ENCODE measurements at regions not wholly inside any gene's neighbourhood (a gene's known extent, or its start where the extent isn't known, plus 50 kb on each side); places are given as distances from the start of the nearest gene placed in this dataset.

- no peak for DNase-seq
Observed at GRCh38 chr15:47493357-47494247, 223.7 kb upstream of the SEMA6D start.

- no peak for DNase-seq
Observed at GRCh38 chr15:47496343-47497185, 220.7 kb upstream of the SEMA6D start.

DNA sequence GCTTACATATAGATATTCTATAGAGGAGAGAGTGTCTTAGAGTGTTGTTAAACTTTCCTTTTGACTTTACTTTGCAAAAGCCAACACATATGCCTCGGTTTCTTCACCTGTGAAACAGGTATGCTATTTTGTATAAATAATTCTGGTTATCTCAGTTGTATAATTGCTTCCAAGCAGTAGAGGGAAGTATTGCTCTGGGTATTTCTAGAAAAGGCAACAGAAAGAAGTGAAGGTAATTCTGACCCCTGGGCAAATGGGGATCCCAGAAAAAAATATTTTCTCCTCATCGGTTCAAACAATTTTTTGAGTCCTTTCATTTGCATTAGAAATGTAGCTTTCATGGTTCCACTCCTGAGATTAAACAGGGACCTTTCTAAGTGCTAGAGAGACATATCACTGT, 216.5 kb upstream of the SEMA6D start:
- DNase-seq: no peak

- DNase-seq: no peak
Observed at GRCh38 chr15:47502041-47502440, 215.3 kb upstream of the SEMA6D start.

DNA sequence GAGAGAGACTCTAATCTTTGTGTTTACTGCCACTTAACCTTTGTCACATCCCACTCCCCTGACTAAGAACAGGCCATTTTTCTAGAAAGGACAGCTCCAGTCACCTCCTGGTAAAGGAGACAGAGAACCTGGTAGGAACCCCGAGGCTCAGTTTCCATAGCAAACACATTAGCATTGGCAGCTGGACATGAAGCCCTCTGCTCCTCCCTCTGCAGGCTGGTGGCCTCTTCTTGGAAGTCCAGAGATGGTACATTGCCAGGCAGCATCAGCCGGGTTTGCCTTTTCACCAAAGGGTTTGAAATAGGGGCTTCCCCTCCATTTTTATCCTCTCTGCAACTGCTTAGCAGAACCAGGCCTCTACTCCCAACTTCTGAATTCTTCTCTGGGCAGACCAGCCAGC, 213.4 kb upstream of the SEMA6D start:
- DNase-seq: no peak

DNA sequence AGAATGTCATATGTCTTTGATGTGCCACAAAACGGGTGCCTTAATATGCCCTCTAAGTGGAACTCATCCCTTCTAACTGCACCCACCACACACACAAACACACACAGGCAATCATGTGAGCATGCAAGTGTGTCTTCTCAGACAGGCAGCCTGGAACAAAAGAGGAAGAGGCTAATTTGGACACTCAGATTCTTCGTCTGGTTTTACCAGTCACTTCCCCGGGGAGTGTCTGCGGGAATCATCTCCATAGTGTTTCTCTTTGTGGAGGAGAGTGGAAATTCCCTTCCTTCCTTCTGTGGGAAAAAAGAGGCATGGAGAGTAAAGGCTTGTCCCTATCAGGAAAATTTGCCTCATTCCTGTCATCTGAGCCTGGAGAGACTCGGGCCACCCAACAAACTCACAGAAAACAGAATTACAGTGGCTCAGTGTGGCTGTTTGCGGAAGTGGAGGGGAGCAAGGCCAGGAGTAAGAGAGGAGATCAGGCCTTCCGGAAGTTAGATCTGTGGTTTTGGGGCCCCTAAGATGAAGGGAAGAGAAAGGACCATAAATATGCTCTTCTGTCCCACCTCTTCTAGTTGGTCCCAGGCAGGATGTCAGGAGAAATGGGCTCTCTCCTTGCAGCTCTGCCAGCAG, 212.6 kb upstream of the SEMA6D start:
- no peak for DNase-seq

DNA sequence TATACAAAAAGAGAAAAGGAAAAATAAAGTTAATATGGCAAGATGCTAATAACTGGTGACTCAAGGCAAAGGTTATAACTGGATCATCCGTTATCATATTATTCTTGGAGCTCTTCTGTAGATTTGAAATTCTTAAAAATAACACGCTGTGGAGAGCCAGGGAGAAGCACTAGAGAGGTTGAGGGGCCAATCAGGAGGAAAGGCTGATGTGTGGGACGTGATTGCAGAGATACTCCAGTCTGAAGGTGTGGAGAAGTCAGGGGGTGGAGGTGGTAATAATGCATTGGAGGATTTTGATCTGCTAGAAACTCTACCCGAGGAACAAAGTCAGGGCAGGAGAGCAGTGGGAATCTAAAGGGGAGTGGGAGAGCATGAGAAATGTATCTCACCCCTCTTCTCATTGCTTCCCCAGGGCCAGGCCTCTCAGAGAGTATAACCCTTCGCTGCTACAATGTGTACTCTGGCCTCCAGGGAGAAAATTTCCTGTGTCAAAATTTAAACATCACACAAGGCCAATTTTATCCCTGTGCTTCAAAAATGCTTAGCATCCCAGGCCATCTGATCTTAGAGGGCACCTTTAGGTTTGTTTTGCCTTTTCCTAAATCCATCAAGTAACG, 211.5 kb upstream of the SEMA6D start:
- no peak for DNase-seq

DNA sequence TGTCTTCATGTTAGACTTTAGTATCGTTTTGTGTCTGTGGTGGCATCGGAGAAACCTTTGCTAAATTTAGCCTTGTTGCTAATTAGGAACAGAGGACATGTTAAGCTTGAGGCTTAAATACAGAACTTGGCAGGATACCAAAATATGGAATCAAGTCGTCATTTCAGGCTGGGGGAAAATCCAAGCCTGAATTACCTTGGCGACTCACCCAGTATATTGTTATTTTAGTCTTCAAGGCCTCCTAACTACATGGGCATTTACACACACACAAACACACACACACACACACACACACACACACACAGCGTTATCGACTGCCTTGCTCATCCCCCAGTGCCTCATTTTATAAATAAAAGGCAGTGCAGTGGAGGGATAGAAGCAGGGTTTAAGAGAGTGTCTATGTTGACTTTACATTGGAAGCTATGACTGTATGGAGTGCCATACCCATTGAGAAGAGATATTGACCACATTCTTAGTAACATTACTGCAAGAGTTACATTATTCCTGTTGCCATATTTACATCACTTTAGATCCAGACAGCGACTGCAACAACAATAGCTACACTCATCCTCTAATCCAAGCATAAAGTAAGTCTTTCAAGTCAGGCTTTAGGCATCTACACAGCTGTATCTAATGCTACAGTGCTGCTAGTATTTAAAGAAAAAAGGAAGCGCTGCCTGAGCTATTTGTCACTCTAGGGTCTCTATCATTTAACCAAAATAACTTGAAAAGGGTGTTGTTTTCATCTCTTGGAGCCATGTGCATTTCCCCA, 210.8 kb upstream of the SEMA6D start:
- DNase-seq: peak; percentile 79

GRCh38 chr15:47507221-47507985, 209.9 kb upstream of the SEMA6D start:
- DNase-seq: no peak

DNA sequence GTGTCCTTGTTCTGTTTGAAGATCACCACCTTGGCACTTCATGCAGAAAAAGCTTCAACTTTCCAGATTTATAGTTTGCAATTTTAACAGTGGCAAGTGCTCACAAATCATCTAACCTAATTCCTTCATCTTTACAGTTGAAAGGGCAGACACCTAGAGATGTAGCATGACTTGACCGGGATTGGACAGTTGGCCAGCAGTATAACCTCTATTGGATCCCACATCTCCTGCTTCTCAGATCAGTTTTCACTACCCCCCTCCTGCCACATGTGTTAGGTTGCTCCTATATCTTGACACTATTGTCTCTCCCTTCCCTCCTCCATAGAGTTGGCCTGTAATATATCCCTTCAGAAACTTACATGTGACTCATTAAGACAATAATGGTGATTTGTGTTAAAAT, 206.0 kb upstream of the SEMA6D start:
- DNase-seq: no peak

GRCh38 chr15:47513471-47513870, 203.8 kb upstream of the SEMA6D start:
- DNase-seq: no peak

- peak; percentile 81 for DNase-seq
Observed at GRCh38 chr15:47514200-47514652, 203.1 kb upstream of the SEMA6D start.

- DNase-seq: peak; percentile 36
Observed at GRCh38 chr15:47516558-47516957, 200.7 kb upstream of the SEMA6D start.

DNA sequence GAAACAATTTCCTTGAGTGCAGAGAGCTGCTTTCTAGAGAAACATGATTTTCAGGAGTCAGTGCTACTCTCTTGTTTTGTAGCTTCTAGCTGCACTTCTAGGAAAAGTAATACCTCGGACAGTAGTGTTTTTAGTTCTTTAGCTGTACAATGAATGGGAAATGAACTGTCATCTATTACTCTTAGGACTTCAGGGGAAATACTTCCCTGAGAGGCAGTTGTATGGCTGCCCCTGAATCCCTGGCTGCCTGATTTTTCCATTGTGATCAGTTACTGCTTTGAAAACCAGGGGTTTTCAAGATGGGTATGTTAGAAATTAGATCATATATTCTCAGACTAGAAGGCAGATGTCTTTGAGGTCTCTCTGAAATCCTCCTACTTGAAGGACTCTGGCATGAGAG, 200.3 kb upstream of the SEMA6D start:
- DNase-seq: no peak

GRCh38 chr15:47517737-47518136, 199.6 kb upstream of the SEMA6D start:
- DNase-seq: no peak

DNA sequence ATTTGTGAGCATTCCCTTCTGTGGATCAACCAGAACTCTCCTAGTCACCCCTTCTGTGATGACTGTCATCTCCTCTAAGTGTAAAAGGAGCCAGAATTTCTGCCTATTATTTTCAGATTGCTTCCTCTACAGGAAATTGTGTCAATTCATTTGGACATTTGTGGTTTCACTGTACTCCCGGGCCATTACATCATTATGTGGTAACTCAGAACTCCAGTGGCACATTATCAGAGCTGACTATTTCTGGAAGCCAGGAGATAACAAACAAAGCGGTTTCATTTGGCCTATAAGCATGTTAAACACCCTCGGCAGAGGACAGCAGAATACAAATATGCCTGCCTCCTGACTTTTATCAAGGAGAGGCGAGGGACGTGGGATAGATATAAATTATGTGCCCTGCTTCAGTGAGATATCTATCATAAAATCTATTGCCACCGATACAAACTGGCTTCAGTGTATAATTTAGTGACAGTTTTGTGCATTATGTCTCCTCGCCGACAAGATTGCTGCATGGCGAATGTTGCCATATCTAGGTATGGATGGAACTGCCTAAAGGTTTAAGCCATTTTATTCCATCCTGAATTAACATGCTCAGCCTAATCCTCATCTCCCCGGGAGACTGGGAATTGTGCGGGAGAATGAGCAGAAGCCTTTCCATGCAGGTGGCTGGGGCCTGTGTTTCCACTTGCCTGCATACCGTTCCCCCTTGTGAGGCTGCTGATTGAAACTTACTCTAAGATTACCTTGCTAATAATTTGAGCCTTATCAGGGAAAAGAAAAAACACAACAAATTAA, 193.4 kb upstream of the SEMA6D start:
- DNase-seq: peak; percentile 50

DNA sequence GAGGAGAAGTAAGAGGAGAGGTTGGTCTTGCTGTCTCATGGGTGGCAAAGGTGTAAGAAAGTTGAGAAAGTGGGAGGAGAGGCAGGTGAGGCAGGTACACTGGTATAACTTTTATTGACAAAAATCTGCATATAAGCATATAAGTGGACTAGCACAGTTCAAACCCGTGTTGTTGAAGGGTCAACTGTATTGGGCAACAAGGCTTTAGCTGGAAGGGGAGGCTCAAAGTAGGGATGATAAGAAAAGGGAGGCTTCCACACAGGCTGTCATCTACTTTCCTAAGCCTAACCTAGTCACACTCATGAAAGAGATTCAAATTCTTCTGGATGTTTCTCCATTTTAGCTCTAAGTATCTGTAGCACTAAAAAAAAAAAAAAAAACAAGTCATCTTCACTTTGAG, 188.1 kb upstream of the SEMA6D start:
- DNase-seq: no peak

- no peak for DNase-seq
Observed at GRCh38 chr15:47534673-47535072, 182.6 kb upstream of the SEMA6D start.

DNA sequence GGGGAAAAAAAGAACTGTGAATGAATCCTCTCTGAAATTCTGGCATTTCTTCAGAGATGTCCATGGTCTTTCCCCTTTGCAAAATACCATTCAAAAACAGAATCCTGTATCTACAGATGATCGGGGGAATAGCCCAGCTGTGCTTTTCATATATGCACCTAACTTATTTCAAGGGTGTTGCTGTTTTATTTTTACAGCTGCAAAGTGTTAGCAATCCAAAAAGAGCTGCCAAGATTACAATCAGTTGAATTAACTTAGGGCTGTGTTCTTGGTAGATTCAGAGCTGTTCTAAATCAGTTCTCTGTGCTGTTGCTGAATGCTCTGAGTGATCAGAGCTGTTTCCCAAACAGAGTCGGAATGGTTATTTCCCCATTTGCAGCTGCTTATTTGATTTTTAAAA, 175.7 kb upstream of the SEMA6D start:
- DNase-seq: no peak

GRCh38 chr15:47542312-47542989, 174.9 kb upstream of the SEMA6D start:
- peak; percentile 15 for DNase-seq

All from fibroblast of skin of abdomen (primary cell).